Panc1 (cell line): ENCODE measurements at regions not wholly inside any gene's neighbourhood (a gene's known extent, or its start where the extent isn't known, plus 50 kb on each side); places are given as distances from the start of the nearest gene placed in this dataset.

ENCODE experiments used
- CTCF ChIP-seq: fragments of 450-650 bp; IDR thresholded peaks from 2 replicates; pipeline ENCODE4 v1.5.1; 2017; ENCODE audit warnings: mild to moderate bottlenecking
- POLR2AphosphoS5 ChIP-seq: IDR thresholded peaks from 2 replicates; pipeline ENCODE4 v1.6.1; 2012; ENCODE audit warnings: mild to moderate bottlenecking, low read depth, low read length, moderate library complexity
- REST ChIP-seq, 2 experiments: IDR thresholded peaks; 2 replicates each; pipeline ENCODE4 v1.6.1; 2011 to 2012; ENCODE audit warnings: low read depth in 2 of 2, control low read depth in 1 of 2, low read length in 1 of 2, mild to moderate bottlenecking in 1 of 2, moderate library complexity in 1 of 2; ENCODE audit not compliant: insufficient read depth in 1 of 2
- SIN3A ChIP-seq: IDR thresholded peaks from 2 replicates; pipeline ENCODE4 v1.6.1; 2012; ENCODE audit warnings: low read depth, mild to moderate bottlenecking, low read length, moderate library complexity, borderline replicate concordance; ENCODE audit not compliant: insufficient read depth
- TCF7L2 ChIP-seq: IDR thresholded peaks from 2 replicates; pipeline ENCODE4 v1.6.1; 2011; ENCODE audit warnings: mild to moderate bottlenecking, low read depth, low read length, inconsistent platforms

DNA sequence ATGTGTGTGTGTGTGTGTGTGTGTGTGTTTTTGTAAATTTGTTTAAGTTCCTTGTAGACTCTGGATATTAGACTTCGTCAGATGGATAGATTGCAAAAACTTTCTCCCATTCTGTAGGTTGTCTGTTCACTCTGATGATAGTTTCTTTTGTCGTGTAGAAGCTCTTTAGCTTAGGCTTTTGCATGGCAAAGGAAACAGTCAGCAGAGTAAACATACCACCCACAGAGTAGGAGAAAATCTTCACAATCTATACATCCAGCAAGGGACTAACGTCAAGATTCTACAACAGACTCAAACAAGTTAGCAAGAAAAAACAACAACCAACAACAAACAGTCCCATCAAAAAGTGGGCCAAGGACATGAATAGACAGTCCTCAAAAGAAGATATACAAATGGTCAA, 336.7 kb upstream of the ATP5MC3 start:
- TF ChIP-seq CTCF: no peak
- no peak for TF ChIP-seq POLR2AphosphoS5
- TF ChIP-seq REST (IDR thresholded peaks at IDR 0.05; ENCODE audit: insufficient read depth in 1 of 2, low read depth in 2 of 2, low read length in 1 of 2): no peak
- no peak for TF ChIP-seq TCF7L2
- TF ChIP-seq SIN3A: no peak
